GM23338 (cell line): ENCODE measurements at regions not wholly inside any gene's neighbourhood (a gene's known extent, or its start where the extent isn't known, plus 50 kb on each side); places are given as distances from the start of the nearest gene placed in this dataset.

Experiments
- CREB1 ChIP-seq: fragments of 250-450 bp; sonication (Bioruptor Pico); IDR thresholded peaks from 2 replicates; pipeline ENCODE4 v1.5.0; 2020; ENCODE audit warnings: low read depth, mild to moderate bottlenecking, moderate library complexity
- EZH2 ChIP-seq: fragments of 200-600 bp; sonication (generic); IDR thresholded peaks from one replicate; pipeline ENCODE4 v1.8.0; 2017; ENCODE audit warnings: antibody characterized with exemption, mild to moderate bottlenecking, low read depth; ENCODE audit not compliant: unreplicated experiment
- EZH2phosphoT487 ChIP-seq: fragments of 200-600 bp; sonication (generic); IDR thresholded peaks from one replicate; pipeline ENCODE4 v1.8.1; 2018; ENCODE audit warnings: antibody characterized with exemption; ENCODE audit not compliant: unreplicated experiment
- JUNB ChIP-seq: IDR thresholded peaks from one replicate; pipeline ENCODE4 v1.6.1; 2016; ENCODE audit warnings: antibody characterized with exemption; ENCODE audit not compliant: unreplicated experiment
- NANOG ChIP-seq: IDR thresholded peaks from 2 replicates; pipeline ENCODE4 v1.6.1; 2016; ENCODE audit warnings: antibody characterized with exemption, borderline replicate concordance
- POLR2AphosphoS5 ChIP-seq: IDR thresholded peaks from 2 replicates; pipeline ENCODE4 v1.6.1; 2016; ENCODE audit warnings: antibody characterized with exemption, low read depth
- STAT1 ChIP-seq: IDR thresholded peaks from one replicate; pipeline ENCODE4 v1.6.1; 2016; ENCODE audit warnings: antibody characterized with exemption; ENCODE audit not compliant: unreplicated experiment
- ZNF114 ChIP-seq: fragments of 250-450 bp; sonication (Bioruptor Pico); IDR thresholded peaks from 2 replicates; pipeline ENCODE4 v1.5.0; 2020; ENCODE audit warnings: mild to moderate bottlenecking, moderate library complexity
- ZNF331 ChIP-seq: fragments of 250-450 bp; sonication (Bioruptor Pico); IDR thresholded peaks from 2 replicates; pipeline ENCODE4 v1.5.0; 2020; ENCODE audit warnings: low read depth, mild to moderate bottlenecking, moderate library complexity
- TF ChIP-seq, protein P1 (sequence below): IDR thresholded peaks from one replicate; pipeline ENCODE4 v1.6.1; 2018; ENCODE audit warnings: antibody characterized with exemption; ENCODE audit not compliant: unreplicated experiment
- TF ChIP-seq, protein P2 (sequence below), 2 experiments: fragments of 200-600 bp in 1 of 2; sonication (generic) in 1 of 2; conservative IDR thresholded peaks; 2 replicates each; pipeline versions ENCODE4 v1.5.1 to v1.6.1; 2016 to 2017; ENCODE audit warnings: antibody characterized with exemption in 2 of 2, low read depth in 2 of 2, mild to moderate bottlenecking in 2 of 2, moderate library complexity in 1 of 2
- TF ChIP-seq, protein P3 (sequence below): IDR thresholded peaks from 2 replicates; pipeline ENCODE4 v1.6.1; 2016; ENCODE audit warnings: antibody characterized with exemption
- TF ChIP-seq, protein P4 (sequence below): fragments of 250-450 bp; sonication (Bioruptor Pico); IDR thresholded peaks from 2 replicates; pipeline ENCODE4 v1.5.0; 2020; ENCODE audit warnings: mild to moderate bottlenecking, moderate library complexity

DNA sequence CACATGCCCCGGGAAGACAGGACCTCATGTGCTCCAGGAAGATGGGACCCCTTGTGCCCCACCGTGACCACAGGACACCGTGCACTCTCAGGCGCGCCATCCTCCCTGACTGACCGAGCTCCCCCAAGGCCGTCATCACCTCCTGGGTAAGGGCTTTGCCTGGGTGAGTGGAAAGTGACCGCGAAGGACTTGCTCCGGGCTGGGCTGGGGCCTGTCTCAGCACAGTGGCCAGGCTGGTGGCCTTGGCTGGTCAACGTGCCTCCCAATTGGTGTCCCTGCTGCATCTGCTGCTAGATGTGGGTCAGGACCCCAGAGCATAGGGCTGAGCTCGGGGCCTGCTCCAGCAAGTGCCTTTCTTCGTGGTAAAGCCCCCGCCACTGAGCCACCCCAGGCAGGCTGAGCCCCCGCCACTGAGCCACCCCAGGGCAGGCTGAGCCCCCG, 69.7 kb upstream of the CTDP1 start:
- TF ChIP-seq, protein P1, sequence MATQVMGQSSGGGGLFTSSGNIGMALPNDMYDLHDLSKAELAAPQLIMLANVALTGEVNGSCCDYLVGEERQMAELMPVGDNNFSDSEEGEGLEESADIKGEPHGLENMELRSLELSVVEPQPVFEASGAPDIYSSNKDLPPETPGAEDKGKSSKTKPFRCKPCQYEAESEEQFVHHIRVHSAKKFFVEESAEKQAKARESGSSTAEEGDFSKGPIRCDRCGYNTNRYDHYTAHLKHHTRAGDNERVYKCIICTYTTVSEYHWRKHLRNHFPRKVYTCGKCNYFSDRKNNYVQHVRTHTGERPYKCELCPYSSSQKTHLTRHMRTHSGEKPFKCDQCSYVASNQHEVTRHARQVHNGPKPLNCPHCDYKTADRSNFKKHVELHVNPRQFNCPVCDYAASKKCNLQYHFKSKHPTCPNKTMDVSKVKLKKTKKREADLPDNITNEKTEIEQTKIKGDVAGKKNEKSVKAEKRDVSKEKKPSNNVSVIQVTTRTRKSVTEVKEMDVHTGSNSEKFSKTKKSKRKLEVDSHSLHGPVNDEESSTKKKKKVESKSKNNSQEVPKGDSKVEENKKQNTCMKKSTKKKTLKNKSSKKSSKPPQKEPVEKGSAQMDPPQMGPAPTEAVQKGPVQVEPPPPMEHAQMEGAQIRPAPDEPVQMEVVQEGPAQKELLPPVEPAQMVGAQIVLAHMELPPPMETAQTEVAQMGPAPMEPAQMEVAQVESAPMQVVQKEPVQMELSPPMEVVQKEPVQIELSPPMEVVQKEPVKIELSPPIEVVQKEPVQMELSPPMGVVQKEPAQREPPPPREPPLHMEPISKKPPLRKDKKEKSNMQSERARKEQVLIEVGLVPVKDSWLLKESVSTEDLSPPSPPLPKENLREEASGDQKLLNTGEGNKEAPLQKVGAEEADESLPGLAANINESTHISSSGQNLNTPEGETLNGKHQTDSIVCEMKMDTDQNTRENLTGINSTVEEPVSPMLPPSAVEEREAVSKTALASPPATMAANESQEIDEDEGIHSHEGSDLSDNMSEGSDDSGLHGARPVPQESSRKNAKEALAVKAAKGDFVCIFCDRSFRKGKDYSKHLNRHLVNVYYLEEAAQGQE = no peak
- TF ChIP-seq, protein P2, sequence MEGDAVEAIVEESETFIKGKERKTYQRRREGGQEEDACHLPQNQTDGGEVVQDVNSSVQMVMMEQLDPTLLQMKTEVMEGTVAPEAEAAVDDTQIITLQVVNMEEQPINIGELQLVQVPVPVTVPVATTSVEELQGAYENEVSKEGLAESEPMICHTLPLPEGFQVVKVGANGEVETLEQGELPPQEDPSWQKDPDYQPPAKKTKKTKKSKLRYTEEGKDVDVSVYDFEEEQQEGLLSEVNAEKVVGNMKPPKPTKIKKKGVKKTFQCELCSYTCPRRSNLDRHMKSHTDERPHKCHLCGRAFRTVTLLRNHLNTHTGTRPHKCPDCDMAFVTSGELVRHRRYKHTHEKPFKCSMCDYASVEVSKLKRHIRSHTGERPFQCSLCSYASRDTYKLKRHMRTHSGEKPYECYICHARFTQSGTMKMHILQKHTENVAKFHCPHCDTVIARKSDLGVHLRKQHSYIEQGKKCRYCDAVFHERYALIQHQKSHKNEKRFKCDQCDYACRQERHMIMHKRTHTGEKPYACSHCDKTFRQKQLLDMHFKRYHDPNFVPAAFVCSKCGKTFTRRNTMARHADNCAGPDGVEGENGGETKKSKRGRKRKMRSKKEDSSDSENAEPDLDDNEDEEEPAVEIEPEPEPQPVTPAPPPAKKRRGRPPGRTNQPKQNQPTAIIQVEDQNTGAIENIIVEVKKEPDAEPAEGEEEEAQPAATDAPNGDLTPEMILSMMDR (conservative IDR thresholded peaks at IDR 0.05; ENCODE audit: low read depth in 2 of 2) = no peak
- TF ChIP-seq JUNB = no peak
- no peak for TF ChIP-seq EZH2
- no peak for TF ChIP-seq POLR2AphosphoS5
- no peak for TF ChIP-seq CREB1 (CRISPR knock-in tag)
- no peak for TF ChIP-seq EZH2phosphoT487
- TF ChIP-seq, protein P3, sequence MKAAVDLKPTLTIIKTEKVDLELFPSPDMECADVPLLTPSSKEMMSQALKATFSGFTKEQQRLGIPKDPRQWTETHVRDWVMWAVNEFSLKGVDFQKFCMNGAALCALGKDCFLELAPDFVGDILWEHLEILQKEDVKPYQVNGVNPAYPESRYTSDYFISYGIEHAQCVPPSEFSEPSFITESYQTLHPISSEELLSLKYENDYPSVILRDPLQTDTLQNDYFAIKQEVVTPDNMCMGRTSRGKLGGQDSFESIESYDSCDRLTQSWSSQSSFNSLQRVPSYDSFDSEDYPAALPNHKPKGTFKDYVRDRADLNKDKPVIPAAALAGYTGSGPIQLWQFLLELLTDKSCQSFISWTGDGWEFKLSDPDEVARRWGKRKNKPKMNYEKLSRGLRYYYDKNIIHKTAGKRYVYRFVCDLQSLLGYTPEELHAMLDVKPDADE = no peak
- TF ChIP-seq NANOG = no peak
- TF ChIP-seq ZNF331 (CRISPR knock-in tag) = no peak
- no peak for TF ChIP-seq ZNF114 (CRISPR knock-in tag)
- TF ChIP-seq STAT1 = no peak
- TF ChIP-seq, protein P4, sequence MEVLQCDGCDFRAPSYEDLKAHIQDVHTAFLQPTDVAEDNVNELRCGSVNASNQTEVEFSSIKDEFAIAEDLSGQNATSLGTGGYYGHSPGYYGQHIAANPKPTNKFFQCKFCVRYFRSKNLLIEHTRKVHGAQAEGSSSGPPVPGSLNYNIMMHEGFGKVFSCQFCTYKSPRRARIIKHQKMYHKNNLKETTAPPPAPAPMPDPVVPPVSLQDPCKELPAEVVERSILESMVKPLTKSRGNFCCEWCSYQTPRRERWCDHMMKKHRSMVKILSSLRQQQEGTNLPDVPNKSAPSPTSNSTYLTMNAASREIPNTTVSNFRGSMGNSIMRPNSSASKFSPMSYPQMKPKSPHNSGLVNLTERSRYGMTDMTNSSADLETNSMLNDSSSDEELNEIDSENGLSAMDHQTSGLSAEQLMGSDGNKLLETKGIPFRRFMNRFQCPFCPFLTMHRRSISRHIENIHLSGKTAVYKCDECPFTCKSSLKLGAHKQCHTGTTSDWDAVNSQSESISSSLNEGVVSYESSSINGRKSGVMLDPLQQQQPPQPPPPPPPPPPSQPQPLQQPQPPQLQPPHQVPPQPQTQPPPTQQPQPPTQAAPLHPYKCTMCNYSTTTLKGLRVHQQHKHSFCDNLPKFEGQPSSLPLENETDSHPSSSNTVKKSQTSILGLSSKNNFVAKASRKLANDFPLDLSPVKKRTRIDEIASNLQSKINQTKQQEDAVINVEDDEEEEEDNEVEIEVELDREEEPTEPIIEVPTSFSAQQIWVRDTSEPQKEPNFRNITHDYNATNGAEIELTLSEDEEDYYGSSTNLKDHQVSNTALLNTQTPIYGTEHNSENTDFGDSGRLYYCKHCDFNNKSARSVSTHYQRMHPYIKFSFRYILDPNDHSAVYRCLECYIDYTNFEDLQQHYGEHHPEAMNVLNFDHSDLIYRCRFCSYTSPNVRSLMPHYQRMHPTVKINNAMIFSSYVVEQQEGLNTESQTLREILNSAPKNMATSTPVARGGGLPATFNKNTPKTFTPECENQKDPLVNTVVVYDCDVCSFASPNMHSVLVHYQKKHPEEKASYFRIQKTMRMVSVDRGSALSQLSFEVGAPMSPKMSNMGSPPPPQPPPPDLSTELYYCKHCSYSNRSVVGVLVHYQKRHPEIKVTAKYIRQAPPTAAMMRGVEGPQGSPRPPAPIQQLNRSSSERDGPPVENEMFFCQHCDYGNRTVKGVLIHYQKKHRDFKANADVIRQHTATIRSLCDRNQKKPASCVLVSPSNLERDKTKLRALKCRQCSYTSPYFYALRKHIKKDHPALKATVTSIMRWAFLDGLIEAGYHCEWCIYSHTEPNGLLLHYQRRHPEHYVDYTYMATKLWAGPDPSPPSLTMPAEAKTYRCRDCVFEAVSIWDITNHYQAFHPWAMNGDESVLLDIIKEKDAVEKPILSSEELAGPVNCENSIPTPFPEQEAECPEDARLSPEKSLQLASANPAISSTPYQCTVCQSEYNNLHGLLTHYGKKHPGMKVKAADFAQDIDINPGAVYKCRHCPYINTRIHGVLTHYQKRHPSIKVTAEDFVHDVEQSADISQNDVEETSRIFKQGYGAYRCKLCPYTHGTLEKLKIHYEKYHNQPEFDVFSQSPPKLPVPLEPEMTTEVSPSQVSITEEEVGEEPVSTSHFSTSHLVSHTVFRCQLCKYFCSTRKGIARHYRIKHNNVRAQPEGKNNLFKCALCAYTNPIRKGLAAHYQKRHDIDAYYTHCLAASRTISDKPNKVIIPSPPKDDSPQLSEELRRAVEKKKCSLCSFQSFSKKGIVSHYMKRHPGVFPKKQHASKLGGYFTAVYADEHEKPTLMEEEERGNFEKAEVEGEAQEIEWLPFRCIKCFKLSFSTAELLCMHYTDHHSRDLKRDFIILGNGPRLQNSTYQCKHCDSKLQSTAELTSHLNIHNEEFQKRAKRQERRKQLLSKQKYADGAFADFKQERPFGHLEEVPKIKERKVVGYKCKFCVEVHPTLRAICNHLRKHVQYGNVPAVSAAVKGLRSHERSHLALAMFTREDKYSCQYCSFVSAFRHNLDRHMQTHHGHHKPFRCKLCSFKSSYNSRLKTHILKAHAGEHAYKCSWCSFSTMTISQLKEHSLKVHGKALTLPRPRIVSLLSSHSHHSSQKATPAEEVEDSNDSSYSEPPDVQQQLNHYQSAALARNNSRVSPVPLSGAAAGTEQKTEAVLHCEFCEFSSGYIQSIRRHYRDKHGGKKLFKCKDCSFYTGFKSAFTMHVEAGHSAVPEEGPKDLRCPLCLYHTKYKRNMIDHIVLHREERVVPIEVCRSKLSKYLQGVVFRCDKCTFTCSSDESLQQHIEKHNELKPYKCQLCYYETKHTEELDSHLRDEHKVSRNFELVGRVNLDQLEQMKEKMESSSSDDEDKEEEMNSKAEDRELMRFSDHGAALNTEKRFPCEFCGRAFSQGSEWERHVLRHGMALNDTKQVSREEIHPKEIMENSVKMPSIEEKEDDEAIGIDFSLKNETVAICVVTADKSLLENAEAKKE (CRISPR knock-in tag) = no peak
